IMR-90 (cell line): ENCODE measurements at regions not wholly inside any gene's neighbourhood (a gene's known extent, or its start where the extent isn't known, plus 50 kb on each side); places are given as distances from the start of the nearest gene placed in this dataset.

Experiments used
- BHLHE40 ChIP-seq: fragments of 150-350 bp; IDR thresholded peaks from 2 replicates; pipeline ENCODE4 v1.6.1; 2016; ENCODE audit warnings: mild to moderate bottlenecking, low read depth, low read length
- CEBPB ChIP-seq: IDR thresholded peaks from 2 replicates; pipeline ENCODE4 v1.6.1; 2012; ENCODE audit warnings: low read depth, low read length, improper control_type of control experiment
- CTCF ChIP-seq: conservative IDR thresholded peaks from 2 replicates; pipeline ENCODE4 v1.5.1; 2012; ENCODE audit warnings: mild to moderate bottlenecking, low read depth, low read length, improper control_type of control experiment
- MAFK ChIP-seq: IDR thresholded peaks from 2 replicates; pipeline ENCODE4 v1.6.1; 2012; ENCODE audit warnings: low read depth, low read length, improper control_type of control experiment
- MXI1 ChIP-seq: IDR thresholded peaks from 2 replicates; pipeline ENCODE4 v1.6.1; 2012; ENCODE audit warnings: low read depth, mild to moderate bottlenecking, low read length, moderate library complexity, borderline replicate concordance
- POLR2A ChIP-seq: IDR thresholded peaks from 2 replicates; pipeline ENCODE4 v1.6.1; 2012; ENCODE audit warnings: mild to moderate bottlenecking, low read depth, low read length
- RAD21 ChIP-seq: IDR thresholded peaks from 2 replicates; pipeline ENCODE4 v1.6.1; 2012; ENCODE audit warnings: low read length, improper control_type of control experiment
- RFX5 ChIP-seq: IDR thresholded peaks from 2 replicates; pipeline ENCODE4 v1.8.0; 2012; ENCODE audit warnings: low read depth, mild to moderate bottlenecking, low read length, moderate library complexity
- SMC3 ChIP-seq: fragments of 150-350 bp; IDR thresholded peaks from 2 replicates; pipeline ENCODE4 v1.6.1; 2016; ENCODE audit warnings: low read depth, mild to moderate bottlenecking, antibody characterized with exemption, low read length, moderate library complexity

- no peak for TF ChIP-seq MXI1
- TF ChIP-seq POLR2A, result no peak
- no peak for TF ChIP-seq CTCF
- no peak for TF ChIP-seq CEBPB
- no peak for TF ChIP-seq RAD21
- TF ChIP-seq MAFK, result no peak
- no peak for TF ChIP-seq RFX5
- no peak for TF ChIP-seq SMC3
- no peak for TF ChIP-seq BHLHE40
Measured at GRCh38 chr1:95935719-95936118, 701.7 kb downstream of the RWDD3 start.
